SK-N-SH (cell line): ENCODE measurements at regions not wholly inside any gene's neighbourhood (a gene's known extent, or its start where the extent isn't known, plus 50 kb on each side); places are given as distances from the start of the nearest gene placed in this dataset.

Experiments used
- CTCF ChIA-PET: fragments of 300-600, 350-600 bp; formaldehyde crosslinking; extraction: SDS; loops from one replicate; lab custom pipeline; 2021; lab: Yijun Ruan, JAX
- POLR2A ChIA-PET: fragments of 350-600 bp; sonication (Branson Sonifier 250); formaldehyde crosslinking; extraction: SDS; loops from one replicate; lab custom pipeline; 2020; ENCODE audit warnings: antibody characterized with exemption, inconsistent platforms; lab: Yijun Ruan, JAX
- DNase-seq: peaks from one replicate; pipeline ENCODE4 v3.0.0; 2012
- H2AFZ ChIP-seq: fragments of 200-600 bp; sonication (generic); 2 replicates; pipeline ENCODE4 v1.8.1; 2016; ENCODE audit warnings: antibody characterized with exemption, mild to moderate bottlenecking, low read depth
- H3F3A ChIP-seq: fragments of 200-600 bp; sonication (generic); replicated peaks from 2 replicates; pipeline ENCODE3; 2016; ENCODE audit warnings: antibody characterized with exemption, mild to moderate bottlenecking; ENCODE audit not compliant: insufficient read depth
- H3K27ac ChIP-seq, 2 experiments: fragments of 200-500 bp in 1 of 2; fragments of 200-600 bp in 1 of 2; sonication (Bioruptor generic) in 1 of 2; sonication (generic), shearing (Covaris generic) in 1 of 2; 2 replicates each; pipeline versions ENCODE4 v1.5.1 to v1.6.1; 2014 to 2016; ENCODE audit warnings: low read depth in 2 of 2, inconsistent platforms in 1 of 2, low read length in 1 of 2, mild to moderate bottlenecking in 1 of 2, mixed read lengths in 1 of 2
- H3K27me3 ChIP-seq: fragments of 200-600 bp; sonication (generic), shearing (Covaris generic); 2 replicates; pipeline ENCODE4 v1.6.1; 2016; ENCODE audit warnings: mixed run types; ENCODE audit not compliant: insufficient read depth
- H3K36me3 ChIP-seq, 2 experiments: fragments of 200-500 bp in 1 of 2; fragments of 200-600 bp in 1 of 2; sonication (Bioruptor generic) in 1 of 2; sonication (generic) in 1 of 2; replicated peaks in 1 of 2; 2 replicates each; pipeline versions ENCODE3 to v1.5.1; 2014 to 2016; ENCODE audit warnings: low read length in 1 of 2, mild to moderate bottlenecking in 1 of 2; ENCODE audit not compliant: insufficient read depth in 2 of 2, control insufficient read depth in 1 of 2
- H3K4me1 ChIP-seq, 2 experiments: fragments of 200-500 bp in 1 of 2; fragments of 200-600 bp in 1 of 2; sonication (Bioruptor generic) in 1 of 2; sonication (generic), shearing (Covaris generic) in 1 of 2; 2 replicates each; pipeline versions ENCODE4 v1.5.1 to v1.6.1; 2014 to 2016; ENCODE audit warnings: low read depth in 1 of 2, low read length in 1 of 2, mixed run types in 1 of 2; ENCODE audit not compliant: insufficient read depth in 2 of 2, control insufficient read depth in 1 of 2
- H3K4me2 ChIP-seq: fragments of 200-600 bp; sonication (generic), shearing (Covaris generic); 2 replicates; pipeline ENCODE4 v1.6.1; 2017; ENCODE audit warnings: mixed run types
- H3K4me3 ChIP-seq, 2 experiments: fragments of 200-500 bp in 1 of 2; fragments of 200-600 bp in 1 of 2; sonication (Bioruptor generic) in 1 of 2; sonication (generic), shearing (Covaris generic) in 1 of 2; 2 replicates each; pipeline versions ENCODE4 v1.5.1 to v1.8.1; 2014 to 2016; ENCODE audit warnings: low read depth in 2 of 2, inconsistent platforms in 1 of 2, low read length in 1 of 2, mild to moderate bottlenecking in 1 of 2, mixed read lengths in 1 of 2, moderate library complexity in 1 of 2
- H3K79me2 ChIP-seq: fragments of 200-600 bp; sonication (generic); 2 replicates; pipeline ENCODE4 v1.8.1; 2017; ENCODE audit warnings: mild to moderate bottlenecking; ENCODE audit not compliant: insufficient read depth
- H3K9ac ChIP-seq: fragments of 200-600 bp; sonication (generic); 2 replicates; pipeline ENCODE4 v1.6.1; 2017; ENCODE audit warnings: mixed run types
- H3K9me2 ChIP-seq: fragments of 200-600 bp; sonication (generic); 2 replicates; pipeline ENCODE4 v1.6.1; 2017; ENCODE audit warnings: mixed run types
- H3K9me3 ChIP-seq: fragments of 200-600 bp; sonication (generic); 2 replicates; pipeline ENCODE4 v1.6.1; 2017; ENCODE audit warnings: mixed run types, mild to moderate bottlenecking, moderate library complexity
- H4K20me1 ChIP-seq: fragments of 200-600 bp; sonication (generic); 2 replicates; pipeline ENCODE4 v1.6.1; 2017; ENCODE audit warnings: mild to moderate bottlenecking, mixed run types; ENCODE audit not compliant: insufficient read depth
- ELF1 ChIP-seq: IDR thresholded peaks from 2 replicates; pipeline ENCODE4 v1.4.0; 2012
- FOXJ3 ChIP-seq: sonication (generic); formaldehyde crosslinking; IDR thresholded peaks from 2 replicates; pipeline ENCODE4 v1.5.1; 2020; ENCODE audit warnings: mild to moderate bottlenecking, missing genetic modification reagents
- FOXM1 ChIP-seq: IDR thresholded peaks from 2 replicates; pipeline ENCODE4 v1.4.0; 2012; ENCODE audit warnings: low read depth, mild to moderate bottlenecking
- GATA2 ChIP-seq: sonication (generic); formaldehyde crosslinking; IDR thresholded peaks from 2 replicates; pipeline ENCODE4 v1.5.0; 2020; ENCODE audit warnings: mild to moderate bottlenecking, missing genetic modification reagents
- NFIC ChIP-seq: IDR thresholded peaks from 2 replicates; pipeline ENCODE4 v1.4.0; 2012; ENCODE audit warnings: borderline replicate concordance
- NRF1 ChIP-seq: IDR thresholded peaks from 2 replicates; pipeline ENCODE4 v1.6.1; 2012; ENCODE audit warnings: low read depth, mild to moderate bottlenecking, low read length
- POLR2AphosphoS5 ChIP-seq: IDR thresholded peaks from 2 replicates; pipeline ENCODE4 v1.6.1; 2012; ENCODE audit warnings: low read depth, low read length
- RCOR1 ChIP-seq: fragments of 150-350 bp; IDR thresholded peaks from 2 replicates; pipeline ENCODE4 v1.6.1; 2017; ENCODE audit warnings: antibody characterized with exemption, low read length
- RFX5 ChIP-seq: IDR thresholded peaks from 2 replicates; pipeline ENCODE4 v1.6.1; 2012; ENCODE audit warnings: mild to moderate bottlenecking, improper control_type of control experiment, low read length
- TEAD4 ChIP-seq: IDR thresholded peaks from 2 replicates; pipeline ENCODE4 v1.4.0; 2012; ENCODE audit warnings: mild to moderate bottlenecking, borderline replicate concordance; ENCODE audit not compliant: insufficient read depth
- WGBS: methylation state at CpG from one replicate; pipeline ENCODE4 v1.1.6; 2017; ENCODE audit warnings: low lambda C conversion rate; 5-methylcytosine and 5-hydroxymethylcytosine counted together
- TF ChIP-seq, protein P1 (sequence below): IDR thresholded peaks from 2 replicates; pipeline ENCODE4 v1.4.0; 2012; ENCODE audit warnings: low read depth, borderline replicate concordance
- TF ChIP-seq, protein P2 (sequence below): IDR thresholded peaks from 2 replicates; pipeline ENCODE4; 2012
- TF ChIP-seq, protein P3 (sequence below): IDR thresholded peaks from 2 replicates; pipeline ENCODE4 v1.4.0; 2012; ENCODE audit warnings: low read depth, borderline replicate concordance
- TF ChIP-seq, protein P4 (sequence below): fragments of 150-350 bp; IDR thresholded peaks from 2 replicates; pipeline ENCODE4 v1.6.1; 2016; ENCODE audit warnings: mild to moderate bottlenecking, low read depth, low read length

DNA sequence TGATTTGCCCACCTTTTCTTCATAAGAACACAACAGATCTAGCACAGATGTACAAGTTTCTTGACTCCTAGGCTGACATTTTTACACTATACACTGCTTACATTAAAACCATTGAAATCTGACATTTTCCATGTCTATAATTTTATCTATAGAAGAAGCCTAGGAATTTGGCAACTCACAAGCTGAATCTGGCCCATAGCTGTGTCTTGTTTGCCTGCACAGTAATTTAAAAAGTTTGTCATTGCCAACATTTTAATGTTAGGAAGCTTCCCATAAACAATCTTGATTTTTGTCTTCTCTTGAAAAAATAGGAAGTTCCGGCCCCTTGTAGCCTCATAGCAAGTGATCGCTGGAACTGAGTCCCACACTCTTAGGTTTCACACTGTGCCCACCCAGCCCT is 394.6 kb upstream of the AZI2 start:
- H3K9me2 ChIP-seq, result no peaks in the 10 kb centered on the region
- no peak overlapping the region for H3K4me3 ChIP-seq
- H3K9ac ChIP-seq, result no peak overlapping the region
- DNase-seq, result no peak
- no peaks in the 10 kb centered on the region for H4K20me1 ChIP-seq
- H3K4me1 ChIP-seq, result peaks cover 0 to 8% of the 10 kb centered on the region in 2 experiments; a peak in 2 of 4 replicates
- H3K4me2 ChIP-seq, result no peak overlapping the region
- no peaks in the 10 kb centered on the region for H3K9me3 ChIP-seq
- no peaks in the 10 kb centered on the region for H3K27me3 ChIP-seq
- H3K27ac ChIP-seq, result no peak overlapping the region
- no peaks in the 10 kb centered on the region for H3F3A ChIP-seq
- no peak for TF ChIP-seq RCOR1
- ChIA-PET CTCF (interaction anchor here (1.7 kb wide), 1 partner anchor 17 kb away, joined by 4 read pairs; no protein-coding TSS in a partner anchor), POLR2A (no interaction called here)
- H2AFZ ChIP-seq, result no peak overlapping the region
- WGBS, result 94% methylated on average over 2 of the region's 2 CpGs
- no peaks in the 10 kb centered on the region for H3K36me3 ChIP-seq
- no peaks in the 10 kb centered on the region for H3K79me2 ChIP-seq

DNA sequence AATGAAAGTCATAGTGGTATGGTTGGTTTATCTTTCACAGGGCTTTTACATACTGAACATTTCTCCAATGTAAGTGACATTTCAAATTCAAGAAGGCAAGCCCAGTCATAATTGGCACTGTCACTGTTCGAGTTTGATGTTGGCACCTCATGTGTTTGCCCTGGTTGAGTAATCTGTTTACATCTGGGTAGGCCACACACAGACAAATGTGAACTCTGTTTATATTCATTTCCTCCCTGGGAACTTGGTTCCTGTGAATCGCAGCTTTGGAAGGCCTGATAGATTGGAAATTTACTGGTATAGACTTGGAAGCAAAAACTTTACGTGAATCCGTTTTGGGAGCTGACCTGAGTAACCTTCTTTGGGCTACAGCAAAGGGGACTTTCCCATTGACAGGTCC is 395.2 kb upstream of the AZI2 start:
- no peak overlapping the region for H3K4me3 ChIP-seq
- no peaks in the 10 kb centered on the region for H3K27me3 ChIP-seq
- H3F3A ChIP-seq, result no peaks in the 10 kb centered on the region
- WGBS, result 57% methylated on average over 4 of the region's 4 CpGs
- H4K20me1 ChIP-seq, result no peaks in the 10 kb centered on the region
- H3K36me3 ChIP-seq, result no peaks in the 10 kb centered on the region
- H3K9me3 ChIP-seq, result no peaks in the 10 kb centered on the region
- CTCF ChIA-PET, result interaction anchor here (1.7 kb wide), 1 partner anchor 17 kb away, joined by 4 read pairs; no protein-coding TSS in a partner anchor
- no peak overlapping the region for H3K4me2 ChIP-seq
- TF ChIP-seq NFIC (no peak), FOXJ3 (CRISPR knock-in tag) (no peak), TEAD4 (no peak), RFX5 (no peak), ELF1 (no peak), FOXM1 (no peak), POLR2AphosphoS5 (no peak), RCOR1 (no peak), GATA2 (no peak), NRF1 (no peak)
- TF ChIP-seq, protein P1, sequence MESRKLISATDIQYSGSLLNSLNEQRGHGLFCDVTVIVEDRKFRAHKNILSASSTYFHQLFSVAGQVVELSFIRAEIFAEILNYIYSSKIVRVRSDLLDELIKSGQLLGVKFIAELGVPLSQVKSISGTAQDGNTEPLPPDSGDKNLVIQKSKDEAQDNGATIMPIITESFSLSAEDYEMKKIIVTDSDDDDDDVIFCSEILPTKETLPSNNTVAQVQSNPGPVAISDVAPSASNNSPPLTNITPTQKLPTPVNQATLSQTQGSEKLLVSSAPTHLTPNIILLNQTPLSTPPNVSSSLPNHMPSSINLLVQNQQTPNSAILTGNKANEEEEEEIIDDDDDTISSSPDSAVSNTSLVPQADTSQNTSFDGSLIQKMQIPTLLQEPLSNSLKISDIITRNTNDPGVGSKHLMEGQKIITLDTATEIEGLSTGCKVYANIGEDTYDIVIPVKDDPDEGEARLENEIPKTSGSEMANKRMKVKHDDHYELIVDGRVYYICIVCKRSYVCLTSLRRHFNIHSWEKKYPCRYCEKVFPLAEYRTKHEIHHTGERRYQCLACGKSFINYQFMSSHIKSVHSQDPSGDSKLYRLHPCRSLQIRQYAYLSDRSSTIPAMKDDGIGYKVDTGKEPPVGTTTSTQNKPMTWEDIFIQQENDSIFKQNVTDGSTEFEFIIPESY, result no peak
- TF ChIP-seq, protein P2, sequence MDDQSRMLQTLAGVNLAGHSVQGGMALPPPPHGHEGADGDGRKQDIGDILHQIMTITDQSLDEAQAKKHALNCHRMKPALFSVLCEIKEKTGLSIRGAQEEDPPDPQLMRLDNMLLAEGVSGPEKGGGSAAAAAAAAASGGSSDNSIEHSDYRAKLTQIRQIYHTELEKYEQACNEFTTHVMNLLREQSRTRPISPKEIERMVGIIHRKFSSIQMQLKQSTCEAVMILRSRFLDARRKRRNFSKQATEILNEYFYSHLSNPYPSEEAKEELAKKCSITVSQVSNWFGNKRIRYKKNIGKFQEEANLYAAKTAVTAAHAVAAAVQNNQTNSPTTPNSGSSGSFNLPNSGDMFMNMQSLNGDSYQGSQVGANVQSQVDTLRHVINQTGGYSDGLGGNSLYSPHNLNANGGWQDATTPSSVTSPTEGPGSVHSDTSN, result no peak
- TF ChIP-seq, protein P3, sequence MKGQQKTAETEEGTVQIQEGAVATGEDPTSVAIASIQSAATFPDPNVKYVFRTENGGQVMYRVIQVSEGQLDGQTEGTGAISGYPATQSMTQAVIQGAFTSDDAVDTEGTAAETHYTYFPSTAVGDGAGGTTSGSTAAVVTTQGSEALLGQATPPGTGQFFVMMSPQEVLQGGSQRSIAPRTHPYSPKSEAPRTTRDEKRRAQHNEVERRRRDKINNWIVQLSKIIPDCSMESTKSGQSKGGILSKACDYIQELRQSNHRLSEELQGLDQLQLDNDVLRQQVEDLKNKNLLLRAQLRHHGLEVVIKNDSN, result no peak
- TF ChIP-seq, protein P4, sequence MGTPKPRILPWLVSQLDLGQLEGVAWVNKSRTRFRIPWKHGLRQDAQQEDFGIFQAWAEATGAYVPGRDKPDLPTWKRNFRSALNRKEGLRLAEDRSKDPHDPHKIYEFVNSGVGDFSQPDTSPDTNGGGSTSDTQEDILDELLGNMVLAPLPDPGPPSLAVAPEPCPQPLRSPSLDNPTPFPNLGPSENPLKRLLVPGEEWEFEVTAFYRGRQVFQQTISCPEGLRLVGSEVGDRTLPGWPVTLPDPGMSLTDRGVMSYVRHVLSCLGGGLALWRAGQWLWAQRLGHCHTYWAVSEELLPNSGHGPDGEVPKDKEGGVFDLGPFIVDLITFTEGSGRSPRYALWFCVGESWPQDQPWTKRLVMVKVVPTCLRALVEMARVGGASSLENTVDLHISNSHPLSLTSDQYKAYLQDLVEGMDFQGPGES, result no peak
- no peak for DNase-seq
- POLR2A ChIA-PET, result no interaction called here
- no peak overlapping the region for H3K27ac ChIP-seq
- H3K79me2 ChIP-seq, result no peaks in the 10 kb centered on the region
- H3K9ac ChIP-seq, result no peak overlapping the region
- no peaks in the 10 kb centered on the region for H3K9me2 ChIP-seq
- no peak overlapping the region for H2AFZ ChIP-seq
- H3K4me1 ChIP-seq, result peaks cover 0 to 8% of the 10 kb centered on the region in 2 experiments; a peak in 2 of 4 replicates
